GM19395 (cell line): ENCODE measurements at regions not wholly inside any gene's neighbourhood (a gene's known extent, or its start where the extent isn't known, plus 50 kb on each side); places are given as distances from the start of the nearest gene placed in this dataset.
A peak's percentile ranks its signal among the peaks of the same experiment; 100 is the strongest.
"Not testable (repeated sequence)": the region's sequence is repeated elsewhere in the genome, so short reads cannot be mapped to it uniquely, and the experiment has no call there.

Experiments
- ATAC-seq: cut with Tn5 transposase; IDR thresholded peaks from one replicate; pipeline ENCODE4 v1.9.1; 2021; ENCODE audit warnings: mild to moderate bottlenecking, moderate library complexity; ENCODE audit not compliant: unreplicated experiment

GRCh38 chr4:111228874-111229273 is 606.0 kb upstream of the PITX2 start:
- no peak for ATAC-seq

GRCh38 chr4:111230265-111230664 is 607.4 kb upstream of the PITX2 start:
- ATAC-seq: no peak

- ATAC-seq: no peak
Measured at GRCh38 chr4:111231281-111231680, 608.4 kb upstream of the PITX2 start.

- no peak for ATAC-seq
Measured at GRCh38 chr4:111234939-111235338, 612.1 kb upstream of the PITX2 start.

GRCh38 chr4:111263836-111264235 is 641.0 kb upstream of the PITX2 start:
- no peak for ATAC-seq

- no peak for ATAC-seq
Measured at GRCh38 chr4:111266937-111267336, 644.1 kb upstream of the PITX2 start.

- no peak for ATAC-seq
Measured at GRCh38 chr4:111267786-111268185, 644.9 kb upstream of the PITX2 start.

- peak; percentile 68 for ATAC-seq
Measured at GRCh38 chr4:111268769-111269414, 646.0 kb upstream of the PITX2 start.

- ATAC-seq: no peak
Measured at GRCh38 chr4:111269439-111269838, 646.6 kb upstream of the PITX2 start.

GRCh38 chr4:111274060-111274459 is 651.2 kb upstream of the PITX2 start:
- no peak for ATAC-seq

- ATAC-seq: no peak
Measured at GRCh38 chr4:111274486-111274885, 651.6 kb upstream of the PITX2 start.

GRCh38 chr4:111281219-111281618 is 658.3 kb upstream of the PITX2 start:
- no peak for ATAC-seq

- no peak for ATAC-seq
Measured at GRCh38 chr4:111282035-111282434, 659.2 kb upstream of the PITX2 start.

- peak; percentile 90 for ATAC-seq
Measured at GRCh38 chr4:111283066-111283677, 660.3 kb upstream of the PITX2 start.

GRCh38 chr4:111296466-111296865 is 673.6 kb upstream of the PITX2 start:
- ATAC-seq: no peak

- ATAC-seq: no peak
Measured at GRCh38 chr4:111303806-111304205, 680.9 kb upstream of the PITX2 start.

- no peak for ATAC-seq
Measured at GRCh38 chr4:111323496-111323895, 700.6 kb upstream of the PITX2 start.

GRCh38 chr4:111323916-111324315 is 701.0 kb upstream of the PITX2 start:
- ATAC-seq: no peak

GRCh38 chr4:111326450-111326849 is 703.6 kb upstream of the PITX2 start:
- no peak for ATAC-seq

GRCh38 chr4:111330786-111331185 is 707.9 kb upstream of the PITX2 start:
- ATAC-seq: no peak

GRCh38 chr4:111334361-111334760 is 711.5 kb upstream of the PITX2 start:
- no peak for ATAC-seq

GRCh38 chr4:111337186-111337876 is 714.5 kb upstream of the PITX2 start:
- not testable (repeated sequence) for ATAC-seq
